Large intestine (tissue), 3 donors: ENCODE measurements at regions not wholly inside any gene's neighbourhood (a gene's known extent, or its start where the extent isn't known, plus 50 kb on each side); places are given as distances from the start of the nearest gene placed in this dataset.

ENCODE experiments used
- DNase-seq, 2 donors: peaks; one replicate each; pipeline versions ENCODE4 v3.0.0 to v3.0.0-alpha.2; 2013
- H3K27ac ChIP-seq: one replicate; pipeline ENCODE4 v1.5.1; 2013; ENCODE audit warnings: low read length
- H3K27me3 ChIP-seq: 2 replicates; pipeline ENCODE4 v1.6.1; 2013; ENCODE audit warnings: low read length; ENCODE audit not compliant: control insufficient read depth, insufficient read depth
- H3K36me3 ChIP-seq: 2 replicates; pipeline ENCODE4 v1.6.1; 2013; ENCODE audit warnings: low read length; ENCODE audit not compliant: control insufficient read depth, insufficient read depth
- H3K4me1 ChIP-seq: one replicate; pipeline ENCODE4 v1.6.1; 2013; ENCODE audit warnings: low read length; ENCODE audit not compliant: control insufficient read depth, insufficient read depth
- H3K4me3 ChIP-seq: one replicate; pipeline ENCODE4 v1.5.1; 2013; ENCODE audit warnings: low read length
- H3K9me3 ChIP-seq: one replicate; pipeline ENCODE4 v1.6.1; 2013; ENCODE audit warnings: mild to moderate bottlenecking, low read depth, low read length, moderate library complexity; ENCODE audit not compliant: control insufficient read depth
- WGBS: methylation state at CpG from one replicate; pipeline ENCODE4 v1.1.5; 2013; ENCODE audit warnings: low lambda C conversion rate; ENCODE audit not compliant: insufficient coverage; 5-methylcytosine and 5-hydroxymethylcytosine counted together

- no CpG with 5 or more reads among the region's 30 CpGs for WGBS
- H3K9me3 ChIP-seq, result peaks cover 3% of the 10 kb centered on the region
- no peak for DNase-seq
- H3K36me3 ChIP-seq, result no peaks in the 10 kb centered on the region
- H3K27ac ChIP-seq, result no peak overlapping the region
- H3K27me3 ChIP-seq, result no peaks in the 10 kb centered on the region
- no peaks in the 10 kb centered on the region for H3K4me1 ChIP-seq
- no peak overlapping the region for H3K4me3 ChIP-seq
Measured at GRCh38 chr5:2903451-2904395, 152.2 kb upstream of the IRX2 start.

- H3K36me3 ChIP-seq, result no peaks in the 10 kb centered on the region
- H3K4me3 ChIP-seq, result no peak overlapping the region
- H3K27ac ChIP-seq, result no peak overlapping the region
- no peaks in the 10 kb centered on the region for H3K4me1 ChIP-seq
- peaks cover 3% of the 10 kb centered on the region for H3K9me3 ChIP-seq
- H3K27me3 ChIP-seq, result no peaks in the 10 kb centered on the region
- 100% methylated on average over 1 of the region's 13 CpGs for WGBS
- DNase-seq, result no peak
Measured at GRCh38 chr5:2902742-2903297, 151.3 kb upstream of the IRX2 start.

- no CpG with 5 or more reads among the region's 5 CpGs for WGBS
- Histone ChIP-seq H3K27ac (no peak overlapping the region), H3K4me1 (no peaks in the 10 kb centered on the region), H3K4me3 (no peak overlapping the region), H3K36me3 (no peaks in the 10 kb centered on the region), H3K27me3 (no peaks in the 10 kb centered on the region), H3K9me3 (peaks cover 3% of the 10 kb centered on the region)
- DNase-seq, result no peak
Measured at GRCh38 chr5:2902186-2902585, 150.7 kb upstream of the IRX2 start.

GRCh38 chr5:2901511-2901910 lies 150.0 kb upstream of the IRX2 start:
- H3K27ac ChIP-seq, result no peak overlapping the region
- no peak for DNase-seq
- peaks cover 3% of the 10 kb centered on the region for H3K9me3 ChIP-seq
- no peaks in the 10 kb centered on the region for H3K4me1 ChIP-seq
- WGBS, result 80% methylated on average over 2 of the region's 10 CpGs
- no peaks in the 10 kb centered on the region for H3K36me3 ChIP-seq
- H3K4me3 ChIP-seq, result no peak overlapping the region
- H3K27me3 ChIP-seq, result no peaks in the 10 kb centered on the region

GRCh38 chr5:2901096-2901495 lies 149.6 kb upstream of the IRX2 start:
- 73% methylated on average over 2 of the region's 6 CpGs for WGBS
- DNase-seq, result no peak

GRCh38 chr5:2900360-2900759 lies 148.9 kb upstream of the IRX2 start:
- H3K36me3 ChIP-seq, result no peaks in the 10 kb centered on the region
- DNase-seq, result no peak

More at GRCh38 chr5:2901096-2901495, 149.6 kb upstream of the IRX2 start:
- Histone ChIP-seq H3K27me3 (no peaks in the 10 kb centered on the region), H3K9me3 (peaks cover 3% of the 10 kb centered on the region), H3K4me3 (no peak overlapping the region), H3K27ac (no peak overlapping the region), H3K4me1 (no peaks in the 10 kb centered on the region), H3K36me3 (no peaks in the 10 kb centered on the region)

GRCh38 chr5:2899311-2899710 lies 147.8 kb upstream of the IRX2 start:
- no peak overlapping the region for H3K4me3 ChIP-seq
- no peak overlapping the region for H3K27ac ChIP-seq
- no CpG with 5 or more reads among the region's 9 CpGs for WGBS
- no peak for DNase-seq
- H3K27me3 ChIP-seq, result no peaks in the 10 kb centered on the region
- H3K4me1 ChIP-seq, result no peaks in the 10 kb centered on the region
- peaks cover 3% of the 10 kb centered on the region for H3K9me3 ChIP-seq
- no peaks in the 10 kb centered on the region for H3K36me3 ChIP-seq

More at GRCh38 chr5:2900360-2900759, 148.9 kb upstream of the IRX2 start:
- Histone ChIP-seq H3K27me3 (no peaks in the 10 kb centered on the region), H3K4me1 (no peaks in the 10 kb centered on the region), H3K9me3 (peaks cover 3% of the 10 kb centered on the region), H3K27ac (no peak overlapping the region), H3K4me3 (no peak overlapping the region)

- WGBS, result no CpG with 5 or more reads among the region's 5 CpGs
- DNase-seq, result no peak
- Histone ChIP-seq H3K4me3 (no peak overlapping the region), H3K4me1 (no peaks in the 10 kb centered on the region), H3K27me3 (no peaks in the 10 kb centered on the region), H3K36me3 (no peaks in the 10 kb centered on the region), H3K9me3 (no peaks in the 10 kb centered on the region), H3K27ac (no peak overlapping the region)
Measured at GRCh38 chr5:2898661-2899060, 147.2 kb upstream of the IRX2 start.

GRCh38 chr5:2897276-2897961 lies 145.9 kb upstream of the IRX2 start:
- no peaks in the 10 kb centered on the region for H3K4me1 ChIP-seq
- H3K36me3 ChIP-seq, result no peaks in the 10 kb centered on the region
- H3K27me3 ChIP-seq, result no peaks in the 10 kb centered on the region
- H3K9me3 ChIP-seq, result no peaks in the 10 kb centered on the region
- no peak overlapping the region for H3K4me3 ChIP-seq
- DNase-seq, result no peak
- 100% methylated on average over 1 of the region's 17 CpGs for WGBS
- no peak overlapping the region for H3K27ac ChIP-seq

GRCh38 chr5:2896371-2897275 lies 145.1 kb upstream of the IRX2 start:
- Histone ChIP-seq H3K27ac (no peak overlapping the region), H3K4me3 (no peak overlapping the region), H3K9me3 (no peaks in the 10 kb centered on the region), H3K27me3 (no peaks in the 10 kb centered on the region), H3K4me1 (no peaks in the 10 kb centered on the region), H3K36me3 (no peaks in the 10 kb centered on the region)
- WGBS, result no CpG with 5 or more reads among the region's 29 CpGs
- no peak for DNase-seq
